Fibroblast of gingiva (primary cell): ENCODE measurements at regions not wholly inside any gene's neighbourhood (a gene's known extent, or its start where the extent isn't known, plus 50 kb on each side); places are given as distances from the start of the nearest gene placed in this dataset.
A peak's percentile ranks its signal among the peaks of the same experiment; 100 is the strongest.

Source experiments
- DNase-seq: peaks from one replicate; pipeline ENCODE4 v3.0.0-alpha.2; 2011; ENCODE audit warnings: low read depth

DNA sequence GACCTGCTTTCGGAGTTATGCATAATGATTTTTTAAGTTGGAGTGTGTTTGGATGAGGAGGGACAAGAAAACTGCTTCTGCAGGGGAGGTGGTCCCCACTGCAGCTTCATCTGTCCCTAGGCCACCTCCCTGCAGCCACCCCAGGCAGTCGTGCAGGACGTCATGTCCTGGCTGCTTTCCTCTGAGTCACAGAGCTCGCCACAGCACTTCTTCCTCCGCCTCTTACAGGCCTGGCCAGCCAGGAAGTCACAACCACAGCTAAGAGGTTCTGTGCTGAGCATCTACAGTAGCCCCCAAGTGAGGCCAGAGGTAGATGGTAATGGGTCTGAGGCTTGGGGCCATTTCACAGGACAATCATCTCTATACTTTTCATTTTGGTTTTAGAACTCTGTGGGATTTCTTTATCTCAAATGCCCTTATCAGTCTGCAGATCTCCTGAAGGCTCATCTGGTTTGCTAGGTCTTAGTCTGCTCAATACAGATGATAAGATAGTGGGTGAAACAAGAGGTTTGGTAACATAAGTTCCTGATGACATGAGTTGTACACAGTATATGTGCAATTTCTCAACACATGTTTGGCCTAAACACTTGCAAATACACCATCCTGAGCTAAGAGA is 106.4 kb downstream of the ARF6 start:
- DNase-seq: peak; percentile 82

DNA sequence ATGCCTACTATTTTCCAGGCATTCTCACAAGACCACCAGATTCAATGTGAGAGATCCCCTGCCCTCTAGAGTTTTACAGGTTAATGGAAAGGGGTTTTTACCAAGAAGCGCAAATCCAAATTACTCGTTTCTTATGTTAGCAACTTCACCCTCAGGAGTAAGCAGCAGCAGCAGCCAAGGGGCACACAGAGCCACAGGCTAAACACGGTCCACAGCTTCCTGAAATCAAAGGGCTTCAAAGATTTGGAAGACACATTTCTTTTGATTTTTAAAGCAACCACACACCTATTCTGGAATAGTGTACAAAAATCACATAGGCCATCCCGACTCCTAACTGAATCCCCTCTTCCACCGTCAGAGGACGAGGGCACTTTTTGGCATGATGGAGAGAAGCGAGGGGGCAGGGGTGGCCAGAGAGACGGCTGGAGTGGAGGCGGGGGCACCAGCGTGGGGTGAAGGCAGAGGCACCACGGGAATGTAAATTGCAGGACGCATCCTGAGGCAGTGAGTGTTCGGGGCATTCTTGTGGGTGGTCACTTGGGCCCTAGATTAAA is 107.0 kb downstream of the ARF6 start:
- no peak for DNase-seq

DNA sequence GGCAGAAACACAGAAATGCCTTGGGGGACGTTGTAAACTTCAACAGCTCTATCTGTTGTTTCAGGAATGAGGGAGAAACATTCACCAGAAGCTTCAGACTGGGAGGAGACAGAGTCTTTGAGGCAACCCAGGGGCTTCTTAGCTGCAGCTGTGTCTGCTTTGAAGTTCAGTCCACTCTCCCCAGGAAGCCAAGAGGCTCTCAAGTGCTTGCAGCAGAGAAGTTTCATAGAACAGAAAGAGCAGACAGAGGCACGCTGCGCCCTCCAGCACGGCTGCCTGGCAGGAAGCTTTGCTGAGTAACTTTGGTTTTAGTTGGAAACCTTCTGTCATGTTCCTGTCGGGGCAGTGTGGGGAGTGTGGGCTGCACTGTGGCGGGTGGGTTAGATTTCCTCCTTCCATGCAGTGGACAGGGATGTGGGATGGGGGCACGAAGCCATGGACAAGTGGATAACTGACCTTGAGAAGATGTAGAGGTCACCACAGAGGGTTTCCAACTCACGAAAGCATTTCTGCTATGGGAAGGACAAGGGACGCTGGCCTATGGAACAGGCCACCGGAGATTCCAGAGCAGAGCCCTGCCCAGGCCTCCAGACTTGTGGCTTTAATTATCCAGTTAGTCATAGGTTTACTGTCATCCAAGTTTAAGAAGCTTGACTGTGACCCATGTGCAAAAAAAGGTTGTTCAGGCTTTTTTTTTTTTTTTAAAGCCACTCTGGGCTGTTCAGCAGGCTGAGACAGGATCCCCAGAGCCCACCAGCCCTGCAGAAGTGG is 107.7 kb downstream of the ARF6 start:
- DNase-seq: peak; percentile 93

GRCh38 chr14:50001151-50001998 is 108.5 kb downstream of the ARF6 start:
- peak; percentile 83 for DNase-seq

DNA sequence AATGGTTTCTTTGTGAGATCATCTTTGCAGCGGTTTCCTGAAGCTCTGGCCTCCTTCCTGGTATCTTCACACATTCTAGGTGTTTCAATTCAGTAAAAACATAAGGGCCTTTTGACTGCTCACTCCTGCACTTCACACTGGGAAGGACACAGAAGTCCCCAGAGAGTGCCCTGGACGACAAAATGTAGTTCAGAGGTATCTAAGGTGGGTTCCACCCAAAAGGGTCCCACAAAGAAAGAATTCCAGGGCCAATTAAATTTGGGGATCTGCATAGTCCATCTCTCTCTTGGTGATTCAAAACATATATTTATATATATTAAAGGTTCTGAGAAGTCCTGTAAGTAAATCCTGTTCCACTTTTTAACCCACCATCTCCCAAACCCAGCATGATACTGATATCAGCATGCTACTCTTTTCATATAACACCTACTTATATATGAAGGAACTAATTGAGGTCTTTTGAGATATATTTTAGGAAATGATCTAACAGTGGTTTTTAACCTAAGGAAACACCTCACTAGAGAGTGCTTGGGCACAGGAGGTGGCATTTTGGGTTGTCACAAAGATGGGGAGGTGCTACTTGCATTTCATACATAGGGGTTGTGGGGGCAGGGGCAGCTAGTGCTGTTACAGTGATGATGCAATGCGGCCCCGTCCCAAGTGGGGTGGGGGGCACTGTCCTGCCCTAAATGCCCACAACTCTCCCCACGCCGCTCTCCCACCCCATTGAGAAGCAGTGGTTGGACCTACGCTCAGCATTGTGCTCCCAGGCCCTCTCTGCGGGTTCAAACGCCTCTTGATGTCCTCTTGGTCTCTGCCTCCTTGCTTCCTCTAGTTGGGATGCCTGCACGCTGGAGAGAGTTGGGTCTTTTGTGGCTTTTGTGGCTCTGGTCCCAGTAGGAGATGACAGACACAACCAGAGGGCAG is 109.4 kb downstream of the ARF6 start:
- no peak for DNase-seq

DNA sequence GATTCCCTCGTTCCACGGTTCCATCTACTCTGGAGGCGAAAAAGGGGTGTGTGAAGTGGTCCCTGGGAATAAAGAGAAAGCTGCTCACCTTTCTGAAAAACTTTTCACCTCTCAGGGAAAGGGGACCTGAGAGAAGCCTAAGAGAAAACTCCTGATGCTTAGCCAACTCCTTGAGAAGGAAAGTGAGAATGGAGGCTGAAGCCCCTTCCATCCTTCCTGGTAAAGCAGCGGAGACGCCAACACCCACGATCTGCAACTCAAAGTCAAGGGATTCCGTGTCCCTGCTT is 110.0 kb downstream of the ARF6 start:
- no peak for DNase-seq

GRCh38 chr14:50003213-50004021 is 110.5 kb downstream of the ARF6 start:
- DNase-seq: peak; percentile 92

- no peak for DNase-seq
These were observed 110.2 kb downstream of the VCPKMT start for GRCh38 chr14:50006141-50006540.

GRCh38 chr14:50007123-50007903 is 109.1 kb downstream of the VCPKMT start:
- no peak for DNase-seq

DNA sequence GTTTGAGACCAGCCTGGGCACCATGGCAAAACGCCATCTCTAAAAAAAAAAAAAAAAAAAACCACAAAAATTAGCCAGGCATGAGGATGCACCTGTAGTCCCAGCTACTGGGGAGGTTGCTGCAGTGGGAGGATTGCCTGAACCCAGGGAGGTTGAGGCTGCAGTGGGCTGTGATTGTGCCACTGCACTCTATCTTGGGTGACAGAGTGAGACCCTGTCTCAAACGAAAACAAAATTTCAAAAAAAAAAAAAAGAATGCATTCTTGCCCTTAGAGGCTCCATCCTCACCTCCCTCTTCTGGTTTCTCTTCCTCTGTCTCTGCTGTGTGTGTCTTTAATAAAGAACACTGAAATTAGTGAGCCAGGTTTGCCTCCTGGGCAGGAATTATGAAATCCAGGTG is 107.8 kb downstream of the VCPKMT start:
- no peak for DNase-seq

- DNase-seq: peak; percentile 31
These were observed 107.4 kb downstream of the VCPKMT start for GRCh38 chr14:50008974-50009373.

GRCh38 chr14:50010752-50011151 is 105.6 kb downstream of the VCPKMT start:
- DNase-seq: no peak

DNA sequence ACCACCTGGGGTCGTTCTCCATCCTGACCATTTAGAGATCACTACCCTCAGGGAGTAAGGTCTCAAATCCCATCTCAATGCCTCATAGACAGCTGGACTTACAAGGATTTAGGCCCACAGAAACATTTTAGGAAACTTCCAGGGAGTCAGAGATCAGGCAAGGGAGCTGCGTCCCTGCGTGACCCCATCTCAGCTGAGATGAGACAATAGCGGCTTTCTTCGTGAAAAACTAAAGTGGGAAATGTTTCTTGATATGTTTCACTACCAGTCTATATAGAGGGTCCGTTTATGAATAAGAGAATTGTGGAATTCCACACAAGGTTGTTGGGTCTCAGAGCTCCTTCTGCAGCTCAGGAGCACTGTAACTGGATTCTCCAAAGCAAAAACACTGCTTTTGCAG is 105.1 kb downstream of the VCPKMT start:
- no peak for DNase-seq

DNA sequence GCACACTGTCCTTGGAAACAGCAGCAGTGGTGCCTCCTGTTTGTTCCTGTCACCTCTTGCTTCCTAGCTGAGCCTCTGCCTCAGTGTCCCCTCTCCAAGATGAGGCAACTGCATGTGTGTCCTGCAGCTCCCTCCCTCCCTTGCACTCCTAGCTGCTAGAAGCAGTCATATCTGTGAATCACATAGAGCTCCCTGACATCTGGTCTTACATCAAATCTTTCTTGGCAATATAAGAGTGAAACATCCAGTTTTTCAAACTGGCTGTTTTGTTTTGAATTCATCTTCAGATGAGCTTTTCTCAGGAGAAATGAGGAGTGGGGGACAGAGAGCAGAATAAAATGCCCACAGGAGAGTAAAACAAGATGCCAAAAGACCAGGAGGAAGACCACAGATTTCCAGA is 103.7 kb downstream of the VCPKMT start:
- DNase-seq: peak; percentile 53

GRCh38 chr14:50013198-50013918 is 103.0 kb downstream of the VCPKMT start:
- DNase-seq: no peak

DNA sequence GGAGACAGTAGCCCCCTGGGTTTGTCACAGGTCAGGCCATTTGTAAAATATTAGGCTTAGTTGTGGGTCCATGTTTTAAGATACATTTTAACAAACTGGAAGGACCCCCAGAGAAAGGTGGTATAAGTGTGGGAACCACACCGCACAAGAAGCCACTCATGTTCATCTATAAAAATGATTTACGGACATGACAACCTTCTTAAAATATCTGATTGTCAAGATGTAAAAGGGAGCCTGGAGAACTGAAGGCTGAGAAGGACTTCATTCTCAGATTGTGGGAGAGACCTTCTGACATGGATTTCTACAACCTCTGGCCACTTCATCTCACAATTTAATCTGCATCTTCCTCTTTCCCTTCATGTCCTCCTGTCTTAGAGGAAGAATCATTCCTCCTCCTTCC is 102.4 kb downstream of the VCPKMT start:
- DNase-seq: no peak

DNA sequence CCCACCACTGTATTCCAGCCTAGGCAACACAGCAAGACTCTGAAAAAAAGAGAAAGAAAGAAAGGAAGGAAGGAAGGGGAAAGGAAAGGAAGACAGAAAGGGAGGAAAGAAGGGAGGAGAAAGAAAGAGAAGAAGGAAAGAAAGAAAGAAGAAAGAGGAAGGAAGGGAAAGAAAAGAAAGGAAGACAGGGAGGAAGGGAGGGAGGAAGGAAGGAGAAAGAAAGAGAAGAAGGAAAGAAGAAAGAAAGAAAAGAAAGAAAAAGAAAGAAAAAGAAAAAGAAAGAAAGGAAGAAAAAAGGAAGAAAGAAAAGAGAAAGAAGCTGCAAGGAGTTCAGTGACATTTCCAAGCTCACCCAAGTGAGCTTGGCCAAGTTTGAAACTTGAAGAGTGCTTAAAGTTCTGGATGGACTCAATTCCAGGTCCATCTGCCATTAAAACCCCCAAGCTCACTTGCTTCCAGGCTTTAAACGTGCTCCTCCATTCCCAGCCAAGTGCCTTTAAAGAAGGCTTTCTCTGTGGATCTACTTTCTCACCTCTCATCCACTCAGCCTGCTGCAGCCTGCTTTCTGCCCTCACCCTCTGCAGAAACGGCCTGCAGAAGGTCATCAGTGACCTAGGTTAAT is 101.5 kb downstream of the VCPKMT start:
- no peak for DNase-seq

DNA sequence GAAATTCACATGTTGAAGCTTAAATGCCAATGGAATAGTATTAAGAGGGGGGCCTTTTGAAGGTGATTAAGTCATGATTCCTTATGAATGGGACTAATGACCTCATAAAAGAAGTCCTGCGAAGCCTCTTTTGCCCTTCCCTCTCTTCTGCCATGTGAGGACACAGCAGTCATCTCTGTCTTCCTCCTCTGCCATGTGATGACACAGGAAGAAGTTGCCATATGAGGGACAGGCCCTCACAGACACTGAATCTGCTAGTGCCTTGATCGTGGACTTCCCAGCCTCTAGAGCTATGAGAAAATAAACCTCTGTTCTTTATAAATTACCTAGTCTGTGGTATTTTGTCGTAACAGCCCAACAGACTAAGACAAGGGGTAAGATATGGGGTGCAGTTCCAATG is 100.7 kb downstream of the VCPKMT start:
- DNase-seq: no peak
